ENCODE measurements at regions not wholly inside any gene's neighbourhood (a gene's known extent, or its start where the extent isn't known, plus 50 kb on each side); places are given as distances from the start of the nearest gene placed in this dataset.

DNA sequence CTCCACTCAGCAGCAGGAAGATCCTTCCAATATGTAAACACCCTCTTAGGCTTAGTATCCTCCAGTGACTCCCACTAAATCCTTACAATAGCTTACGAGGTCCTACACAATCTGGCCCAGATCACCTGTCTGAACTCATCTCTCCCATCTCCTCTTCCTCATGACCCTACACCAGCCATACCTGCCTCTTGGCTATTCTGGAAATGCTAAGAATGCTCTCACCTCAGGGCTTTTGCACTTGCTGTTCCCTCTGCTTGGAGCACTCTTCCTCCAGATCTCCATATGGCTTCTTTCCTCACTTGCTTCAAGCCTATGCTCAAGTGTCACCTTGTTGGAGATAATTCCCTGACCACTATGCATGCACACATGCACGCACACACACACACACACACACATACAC, 50.8 kb upstream of the FRMD4A start:
- TF ChIP-seq, protein P1, sequence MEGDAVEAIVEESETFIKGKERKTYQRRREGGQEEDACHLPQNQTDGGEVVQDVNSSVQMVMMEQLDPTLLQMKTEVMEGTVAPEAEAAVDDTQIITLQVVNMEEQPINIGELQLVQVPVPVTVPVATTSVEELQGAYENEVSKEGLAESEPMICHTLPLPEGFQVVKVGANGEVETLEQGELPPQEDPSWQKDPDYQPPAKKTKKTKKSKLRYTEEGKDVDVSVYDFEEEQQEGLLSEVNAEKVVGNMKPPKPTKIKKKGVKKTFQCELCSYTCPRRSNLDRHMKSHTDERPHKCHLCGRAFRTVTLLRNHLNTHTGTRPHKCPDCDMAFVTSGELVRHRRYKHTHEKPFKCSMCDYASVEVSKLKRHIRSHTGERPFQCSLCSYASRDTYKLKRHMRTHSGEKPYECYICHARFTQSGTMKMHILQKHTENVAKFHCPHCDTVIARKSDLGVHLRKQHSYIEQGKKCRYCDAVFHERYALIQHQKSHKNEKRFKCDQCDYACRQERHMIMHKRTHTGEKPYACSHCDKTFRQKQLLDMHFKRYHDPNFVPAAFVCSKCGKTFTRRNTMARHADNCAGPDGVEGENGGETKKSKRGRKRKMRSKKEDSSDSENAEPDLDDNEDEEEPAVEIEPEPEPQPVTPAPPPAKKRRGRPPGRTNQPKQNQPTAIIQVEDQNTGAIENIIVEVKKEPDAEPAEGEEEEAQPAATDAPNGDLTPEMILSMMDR (IDR thresholded peaks at IDR 0.05; ENCODE audit: control extremely low read depth, extremely low read depth, low read depth, missing control alignments) = no peak
- ChIA-PET POLR2A (no interaction called here), CTCF (no interaction called here)
- DNase-seq (ENCODE audit: extremely low spot score) = no peak

DNA sequence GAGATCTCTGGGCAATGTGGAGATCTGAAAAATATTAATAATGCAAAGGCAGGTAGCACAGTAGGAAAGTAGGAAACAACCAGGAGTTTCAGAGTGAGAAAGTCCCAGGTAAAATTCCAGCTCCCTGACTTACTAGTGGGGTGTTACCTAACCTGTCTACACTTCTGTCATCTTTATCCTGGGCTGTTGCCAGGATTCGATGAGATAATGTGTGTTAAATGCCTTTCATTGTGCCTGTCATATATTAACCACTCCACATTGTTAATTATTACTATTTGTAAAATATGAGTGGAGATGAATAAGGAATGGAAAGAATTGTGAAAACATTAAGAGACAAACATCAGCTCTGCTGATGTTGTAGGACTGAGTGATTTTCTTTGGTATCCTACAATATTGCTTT, 50.0 kb upstream of the FRMD4A start:
- CTCF ChIA-PET = no interaction called here
- no peak for DNase-seq (ENCODE audit: extremely low spot score)
- TF ChIP-seq, protein P1 (IDR thresholded peaks at IDR 0.05; ENCODE audit: control extremely low read depth, extremely low read depth, low read depth, missing control alignments) = no peak

More for the DNA sequence above, 50.0 kb upstream of the FRMD4A start:
- POLR2A ChIA-PET = no interaction called here

Data from GM10248 (cell line).